Embryonic facial prominence (tissue), 1 donor: ENCODE measurements at regions not wholly inside any gene's neighbourhood (a gene's known extent, or its start where the extent isn't known, plus 50 kb on each side); places are given as distances from the start of the nearest gene placed in this dataset.
"Not testable (repeated sequence)": the region's sequence is repeated elsewhere in the genome, so short reads cannot be mapped to it uniquely, and the experiment has no call there.

Experiments used
- DNase-seq: peaks from one replicate; pipeline ENCODE4 v3.0.0-alpha.2; 2016; ENCODE audit errors: extremely low spot score

GRCh38 chr1:4215391-4215790, 315.3 kb upstream of the C1orf174 start:
- no peak for DNase-seq

DNA sequence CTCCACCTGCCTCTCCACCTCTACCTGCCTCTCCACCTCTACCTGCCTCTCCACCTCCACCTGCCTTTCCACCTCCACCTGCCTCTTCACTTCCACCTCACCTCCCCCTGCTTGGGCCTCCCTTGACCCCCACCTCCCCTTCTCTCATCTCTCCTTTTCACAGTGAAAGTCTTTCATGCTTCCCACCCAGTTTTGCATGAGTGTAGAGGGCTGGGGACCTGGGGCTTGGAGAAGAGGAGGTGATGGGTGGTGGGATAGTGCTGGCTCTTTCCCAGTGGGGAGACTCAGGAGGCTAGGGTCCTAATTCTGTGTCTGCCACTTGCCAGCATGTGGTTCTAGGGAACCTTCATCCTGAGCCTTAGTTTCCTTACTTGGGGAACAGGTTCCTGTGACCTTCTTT, 316.2 kb upstream of the C1orf174 start:
- no peak for DNase-seq

- no peak for DNase-seq
Measured at GRCh38 chr1:4218619-4219018, 318.5 kb upstream of the C1orf174 start.

- no peak for DNase-seq
Measured at GRCh38 chr1:4219111-4219510, 319.0 kb upstream of the C1orf174 start.

DNA sequence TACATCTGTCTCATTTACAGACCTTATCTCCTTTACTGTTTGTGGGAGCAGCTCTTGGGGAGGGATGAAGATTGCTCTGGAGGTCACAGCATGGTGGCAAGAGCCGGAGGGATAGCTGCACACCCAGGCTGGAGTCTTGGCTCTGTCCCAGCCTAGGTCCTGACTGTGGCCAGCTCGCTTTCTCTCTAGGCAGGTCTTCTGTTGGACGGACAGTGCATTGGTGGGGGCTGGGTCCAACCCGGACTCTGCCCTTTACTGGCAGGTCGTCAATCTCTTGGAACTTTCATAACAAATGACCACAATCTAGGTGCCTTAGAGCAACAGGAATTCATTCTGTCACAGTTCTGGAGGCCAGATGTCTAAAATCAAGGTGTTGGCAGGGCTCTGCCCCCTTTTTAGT, 319.8 kb upstream of the C1orf174 start:
- no peak for DNase-seq

GRCh38 chr1:4220362-4220761, 320.3 kb upstream of the C1orf174 start:
- no peak for DNase-seq

- no peak for DNase-seq
Measured at GRCh38 chr1:4221107-4221506, 321.0 kb upstream of the C1orf174 start.

DNA sequence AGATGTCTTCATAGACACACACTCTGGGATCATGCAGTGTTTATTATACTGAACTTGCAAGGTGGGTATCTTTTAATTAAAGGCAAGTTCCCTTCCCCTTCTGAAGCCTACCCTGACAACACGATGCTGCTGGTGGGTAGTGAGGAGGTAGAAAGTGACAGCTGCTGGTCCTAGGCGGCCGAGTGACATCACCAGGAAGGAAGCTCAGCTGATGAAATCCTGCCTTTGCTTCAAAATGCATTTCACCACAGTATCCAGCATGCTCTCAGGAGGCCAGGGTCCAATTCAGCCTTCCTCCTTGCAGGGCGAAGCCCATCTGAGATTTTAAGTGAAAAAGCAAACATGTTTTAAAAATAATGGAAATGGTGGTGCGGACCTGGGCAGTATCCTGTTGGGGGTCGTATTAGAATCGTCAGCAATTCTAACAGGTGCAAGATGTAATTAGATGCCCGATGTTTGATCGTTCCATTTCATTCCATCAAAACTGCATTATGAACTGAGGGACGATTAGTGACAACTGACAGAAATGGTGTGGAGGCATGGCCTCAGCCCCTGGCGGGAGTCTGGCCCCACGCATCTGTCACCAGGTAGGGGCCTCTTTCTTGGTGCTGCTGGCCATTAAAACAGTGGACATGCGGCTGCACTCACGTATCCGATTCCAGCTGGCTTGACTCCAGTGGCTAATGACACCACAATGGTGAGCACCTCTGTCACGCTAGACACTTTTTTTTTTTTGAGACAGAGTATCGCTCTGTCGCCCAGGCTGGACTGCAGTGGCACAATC, 324.8 kb upstream of the C1orf174 start:
- DNase-seq: no peak

DNA sequence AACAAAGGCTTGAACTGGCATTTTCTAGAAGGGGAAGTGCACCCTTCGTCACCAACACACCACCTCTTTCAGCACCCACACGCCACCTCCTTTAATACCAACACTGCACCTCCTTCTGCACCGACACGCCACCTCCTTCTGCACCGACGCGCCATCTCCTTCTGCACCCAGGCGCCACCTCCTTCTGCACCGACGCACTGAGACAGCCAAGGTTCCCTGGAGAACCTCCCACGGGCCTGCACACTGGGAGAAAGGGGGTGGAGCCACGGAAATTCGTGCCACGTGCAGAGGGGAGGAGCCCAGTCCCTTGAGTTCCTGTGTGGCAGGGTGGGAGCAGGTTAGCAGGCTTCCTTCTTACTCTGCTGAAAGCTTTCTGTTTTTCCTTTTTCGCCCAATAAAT, 327.9 kb upstream of the C1orf174 start:
- DNase-seq: no peak

GRCh38 chr1:4253935-4254334, 353.9 kb upstream of the C1orf174 start:
- DNase-seq: no peak

GRCh38 chr1:4256351-4256750, 356.3 kb upstream of the C1orf174 start:
- no peak for DNase-seq

- not testable (repeated sequence) for DNase-seq
Measured at GRCh38 chr1:4258146-4258777, 358.2 kb upstream of the C1orf174 start.

- no peak for DNase-seq
Measured at GRCh38 chr1:4261327-4261726, 361.3 kb upstream of the C1orf174 start.

GRCh38 chr1:4262665-4263064, 362.6 kb upstream of the C1orf174 start:
- no peak for DNase-seq

- DNase-seq: no peak
Measured at GRCh38 chr1:4263699-4264098, 363.6 kb upstream of the C1orf174 start.

DNA sequence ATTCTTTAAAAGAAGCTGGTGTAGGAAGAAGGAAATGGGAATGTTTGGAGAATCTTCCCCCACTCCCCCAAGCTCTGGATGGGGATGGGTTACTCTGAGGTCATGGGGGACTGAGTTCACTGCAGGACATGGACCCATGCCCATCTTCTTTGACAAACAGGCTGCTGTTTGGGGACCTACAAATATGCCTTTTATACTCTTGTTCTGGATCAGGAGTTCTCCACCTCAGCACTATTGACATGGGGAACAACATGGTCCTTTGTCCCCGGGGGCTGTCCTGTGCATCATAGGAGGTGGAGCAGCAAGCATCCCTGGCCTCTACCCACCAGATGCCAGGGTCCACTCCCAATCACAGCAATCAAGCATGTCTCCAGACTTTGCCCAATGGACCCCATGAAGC, 365.8 kb upstream of the C1orf174 start:
- DNase-seq: no peak

DNA sequence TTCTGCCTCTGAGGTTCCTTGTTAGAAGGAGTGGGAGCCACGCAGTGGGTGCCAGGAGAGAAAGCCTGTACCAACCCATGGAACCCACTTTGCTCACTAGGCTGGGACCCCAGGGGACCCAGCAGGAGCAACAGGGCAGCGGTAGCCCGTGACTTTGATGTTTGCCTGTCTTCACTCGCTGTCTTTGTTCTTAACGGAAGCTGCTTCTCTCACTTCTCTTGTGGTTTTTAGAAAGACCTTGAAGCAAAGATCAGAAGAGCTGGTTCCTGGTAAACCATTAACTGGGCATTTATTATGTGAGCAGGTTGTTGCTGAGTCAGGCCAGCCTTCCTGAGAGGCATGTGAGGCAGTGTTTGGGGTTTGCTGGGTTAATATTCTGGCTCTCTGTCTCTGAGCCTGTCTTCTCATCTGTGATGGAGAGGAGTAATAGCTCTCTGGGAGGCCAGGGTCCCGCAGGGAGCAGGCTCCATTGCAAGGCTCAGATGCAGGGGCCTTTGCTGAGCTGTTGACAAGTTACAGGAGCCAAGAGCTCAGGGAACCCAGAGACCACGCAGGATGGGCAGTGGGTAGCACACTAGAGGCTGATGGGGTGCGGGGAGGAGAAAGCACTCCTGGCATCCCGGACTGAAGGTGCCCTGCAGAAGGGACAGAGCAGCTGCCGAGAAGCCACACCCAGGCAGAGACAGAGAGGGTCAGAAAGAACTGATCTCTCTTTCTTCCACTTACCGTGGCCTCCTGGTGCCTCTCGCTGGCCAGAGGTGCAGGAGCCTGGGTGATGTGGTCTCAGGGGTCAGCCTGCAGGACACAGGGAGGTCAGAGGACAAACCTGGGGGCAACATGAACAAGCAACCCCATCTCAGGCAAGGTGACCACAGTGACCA, 367.5 kb upstream of the C1orf174 start:
- no peak for DNase-seq

DNA sequence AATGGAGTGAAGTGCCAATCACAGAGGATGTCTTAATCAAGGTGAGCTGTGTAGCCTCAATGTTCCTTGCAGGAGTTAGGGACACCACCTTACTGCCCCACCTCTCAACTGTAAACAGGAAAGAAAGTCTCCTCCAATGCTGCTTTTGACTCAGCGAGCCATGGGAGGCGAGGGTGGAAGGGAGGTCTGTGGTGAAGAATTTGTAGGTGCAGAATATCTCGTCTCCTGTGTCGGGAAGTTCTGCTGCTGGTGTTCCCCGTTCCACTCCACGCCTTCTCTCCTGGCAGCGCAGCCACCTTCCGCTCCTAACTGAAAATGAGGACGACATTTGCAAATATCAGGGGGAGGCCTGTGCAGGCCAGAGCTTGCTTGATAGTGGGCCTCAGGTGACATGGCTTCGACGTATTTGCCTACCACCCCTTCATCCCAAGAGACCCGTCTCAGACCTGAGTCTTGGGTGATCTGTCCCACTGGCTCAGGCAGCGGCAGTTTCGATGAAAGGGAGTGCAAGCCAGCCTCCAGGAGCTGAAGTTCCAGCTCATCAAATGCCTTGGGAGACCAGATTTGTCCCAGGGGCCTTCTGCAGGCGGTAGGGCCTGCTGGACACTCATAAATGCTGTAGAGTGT, 368.3 kb upstream of the C1orf174 start:
- no peak for DNase-seq

- no peak for DNase-seq
Measured at GRCh38 chr1:4268889-4269284, 368.8 kb upstream of the C1orf174 start.

DNA sequence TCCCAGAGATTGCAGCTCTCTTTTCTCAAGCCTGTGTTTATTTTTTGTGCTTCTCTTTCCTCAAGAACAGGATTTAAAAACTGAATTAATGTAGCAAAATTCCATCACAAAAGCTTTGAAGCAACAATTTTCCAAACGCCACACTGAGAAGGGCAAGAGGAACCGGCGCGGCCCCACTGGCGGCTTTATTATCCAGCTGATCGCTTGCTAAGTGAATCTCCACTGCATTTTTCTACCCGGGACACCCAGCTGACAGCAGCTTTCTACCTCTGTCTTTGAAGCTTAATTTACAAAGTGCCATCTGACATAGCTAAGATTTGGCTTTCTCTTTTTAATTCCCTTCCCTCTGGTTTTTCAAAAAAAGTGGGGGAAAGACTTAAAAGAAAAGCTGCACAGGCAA, 369.3 kb upstream of the C1orf174 start:
- DNase-seq: no peak

GRCh38 chr1:4269952-4270570, 370.0 kb upstream of the C1orf174 start:
- DNase-seq: no peak
